Neuronal stem cell (in vitro differentiated cells): ENCODE measurements at regions not wholly inside any gene's neighbourhood (a gene's known extent, or its start where the extent isn't known, plus 50 kb on each side); places are given as distances from the start of the nearest gene placed in this dataset.

ENCODE experiments used
- DNase-seq: peaks from one replicate; pipeline ENCODE4 v3.0.0-alpha.2; 2013; ENCODE audit warnings: low spot score
- H2AFZ ChIP-seq: one replicate; pipeline ENCODE4 v1.6.1; 2013; ENCODE audit warnings: mild to moderate bottlenecking, low read length, inconsistent platforms
- H2AK5ac ChIP-seq: 2 replicates; pipeline ENCODE4 v1.6.1; 2013; ENCODE audit warnings: low read depth, mild to moderate bottlenecking, inconsistent platforms, low read length, moderate library complexity, mixed read lengths
- H2BK120ac ChIP-seq: 2 replicates; pipeline ENCODE4 v1.6.1; 2013; ENCODE audit warnings: low read depth, mild to moderate bottlenecking, inconsistent platforms, low read length, moderate library complexity, mixed read lengths
- H2BK12ac ChIP-seq: one replicate; pipeline ENCODE4 v1.6.1; 2013; ENCODE audit warnings: low read length, inconsistent platforms
- H2BK15ac ChIP-seq: 2 replicates; pipeline ENCODE4 v1.6.1; 2013; ENCODE audit warnings: mild to moderate bottlenecking, low read length, inconsistent platforms, mixed read lengths
- H2BK5ac ChIP-seq: one replicate; pipeline ENCODE4 v1.6.1; 2013; ENCODE audit warnings: inconsistent platforms, mild to moderate bottlenecking, low read length, moderate library complexity
- H3K14ac ChIP-seq: one replicate; pipeline ENCODE4 v1.6.1; 2013; ENCODE audit warnings: low read length, inconsistent platforms
- H3K18ac ChIP-seq: 2 replicates; pipeline ENCODE4 v1.6.1; 2013; ENCODE audit warnings: low read length, inconsistent platforms
- H3K23ac ChIP-seq: 2 replicates; pipeline ENCODE4 v1.6.1; 2013; ENCODE audit warnings: low read depth, mild to moderate bottlenecking, mixed read lengths, low read length, inconsistent platforms; ENCODE audit not compliant: poor library complexity
- H3K27ac ChIP-seq: replicated peaks from 3 replicates; pipeline ENCODE4 v1.5.1; 2013; ENCODE audit warnings: low read length, inconsistent platforms
- H3K27me3 ChIP-seq, 3 experiments: 2 replicates each; pipeline ENCODE4 v1.6.1; 2013; ENCODE audit warnings: low read length in 3 of 3, mild to moderate bottlenecking in 2 of 3, inconsistent platforms in 1 of 3, low read depth in 1 of 3, mixed read lengths in 1 of 3, moderate library complexity in 1 of 3; ENCODE audit not compliant: control insufficient read depth in 3 of 3, insufficient read depth in 3 of 3
- H3K36me3 ChIP-seq, 2 donors: replicated peaks in 1 of 2; 2 replicates each; pipeline ENCODE4 v1.6.1; 2013; ENCODE audit warnings: low read length in 2 of 2; ENCODE audit not compliant: control insufficient read depth in 2 of 2, insufficient read depth in 2 of 2
- H3K4ac ChIP-seq: 2 replicates; pipeline ENCODE4 v1.6.1; 2013; ENCODE audit warnings: inconsistent platforms, mild to moderate bottlenecking, low read length, moderate library complexity
- H3K4me1 ChIP-seq, 2 donors: 1 replicate in 1 of 2; 2 replicates in 1 of 2; pipeline ENCODE4 v1.6.1; 2013; ENCODE audit warnings: low read length in 2 of 2, low read depth in 1 of 2; ENCODE audit not compliant: control insufficient read depth in 2 of 2, insufficient read depth in 1 of 2
- H3K4me2 ChIP-seq: one replicate; pipeline ENCODE4 v1.6.1; 2013; ENCODE audit warnings: mild to moderate bottlenecking, low read length, inconsistent platforms; ENCODE audit not compliant: insufficient read depth, poor library complexity, severe bottlenecking
- H3K4me3 ChIP-seq, 2 donors: 2 replicates each; pipeline ENCODE4 v1.5.1; 2013; ENCODE audit warnings: low read length in 2 of 2, mild to moderate bottlenecking in 2 of 2, inconsistent platforms in 1 of 2, moderate library complexity in 1 of 2
- H3K79me1 ChIP-seq: one replicate; pipeline ENCODE4 v1.6.1; 2013; ENCODE audit warnings: low read depth, mild to moderate bottlenecking, inconsistent platforms, low read length, moderate library complexity
- H3K9ac ChIP-seq: one replicate; pipeline ENCODE4 v1.6.1; 2013; ENCODE audit warnings: mild to moderate bottlenecking, low read depth, low read length, inconsistent platforms; ENCODE audit not compliant: poor library complexity
- H3K9me3 ChIP-seq, 2 donors: replicated peaks in 1 of 2; 2 replicates each; pipeline versions ENCODE3 to v1.6.1; 2013; ENCODE audit warnings: low read length in 2 of 2, mild to moderate bottlenecking in 2 of 2, inconsistent platforms in 1 of 2, low read depth in 1 of 2, mixed read lengths in 1 of 2, moderate library complexity in 1 of 2; ENCODE audit not compliant: control insufficient read depth in 2 of 2, insufficient read depth in 1 of 2
- H4K8ac ChIP-seq: one replicate; pipeline ENCODE4 v1.6.1; 2013; ENCODE audit warnings: low read depth, mild to moderate bottlenecking, inconsistent platforms, low read length, moderate library complexity
- H4K91ac ChIP-seq: one replicate; pipeline ENCODE4 v1.6.1; 2013; ENCODE audit warnings: low read length, low read depth, mild to moderate bottlenecking, inconsistent platforms; ENCODE audit not compliant: poor library complexity
- WGBS, 2 donors: extraction: QIAGEN DNeasy Blood & Tissue Kit; methylation state at CpG; one replicate each; pipeline ENCODE4 v1.1.7; 2013; ENCODE audit warnings: missing lambda C conversion rate in 2 of 2, mixed read lengths in 1 of 2; ENCODE audit not compliant: insufficient read length in 2 of 2, insufficient replicate concordance in 1 of 2; ENCODE audit errors: extremely low coverage in 2 of 2; 5-methylcytosine and 5-hydroxymethylcytosine counted together

DNA sequence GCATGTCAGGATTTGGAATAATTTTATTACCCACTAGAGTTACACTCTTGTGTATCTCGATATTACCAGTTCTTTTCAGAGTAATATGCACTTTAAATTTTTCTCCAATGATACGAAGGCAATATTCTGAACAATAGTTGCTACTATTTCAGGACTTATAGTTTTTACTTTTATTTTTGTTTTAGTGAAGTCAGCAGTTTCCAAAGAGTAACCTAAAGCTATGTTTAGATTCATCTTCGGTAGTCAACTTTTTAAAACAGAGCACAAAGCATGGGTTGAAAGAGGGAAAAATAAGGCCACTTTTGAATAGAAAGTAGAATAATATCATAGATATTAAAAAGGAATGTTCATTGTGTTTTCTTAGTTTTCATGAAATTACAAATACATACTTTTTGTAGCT lies 532.7 kb downstream of the CPS1 start:
- Histone ChIP-seq H2BK5ac (no peak overlapping the region), H3K4me2 (no peak overlapping the region), H3K27ac (no peak overlapping the region), H3K4me3 (no peak overlapping the region), H4K8ac (no peak overlapping the region), H4K91ac (no peak overlapping the region), H3K9me3 (no peaks in the 10 kb centered on the region), H2AK5ac (no peak overlapping the region), H3K79me1 (no peaks in the 10 kb centered on the region), H3K9ac (no peak overlapping the region), H3K14ac (no peak overlapping the region), H2AFZ (no peak overlapping the region), H3K4ac (no peak overlapping the region), H3K36me3 (no peaks in the 10 kb centered on the region), H3K4me1 (peaks cover 2 to 14% of the 10 kb centered on the region in 2 donors), H3K23ac (no peak overlapping the region), H2BK15ac (no peak overlapping the region), H2BK12ac (no peak overlapping the region), H2BK120ac (no peak overlapping the region), H3K18ac (no peak overlapping the region), H3K27me3 (no peaks in the 10 kb centered on the region)
- no peak for DNase-seq
- no CpG with 5 or more reads among the region's 3 CpGs for WGBS, 2 donors

DNA sequence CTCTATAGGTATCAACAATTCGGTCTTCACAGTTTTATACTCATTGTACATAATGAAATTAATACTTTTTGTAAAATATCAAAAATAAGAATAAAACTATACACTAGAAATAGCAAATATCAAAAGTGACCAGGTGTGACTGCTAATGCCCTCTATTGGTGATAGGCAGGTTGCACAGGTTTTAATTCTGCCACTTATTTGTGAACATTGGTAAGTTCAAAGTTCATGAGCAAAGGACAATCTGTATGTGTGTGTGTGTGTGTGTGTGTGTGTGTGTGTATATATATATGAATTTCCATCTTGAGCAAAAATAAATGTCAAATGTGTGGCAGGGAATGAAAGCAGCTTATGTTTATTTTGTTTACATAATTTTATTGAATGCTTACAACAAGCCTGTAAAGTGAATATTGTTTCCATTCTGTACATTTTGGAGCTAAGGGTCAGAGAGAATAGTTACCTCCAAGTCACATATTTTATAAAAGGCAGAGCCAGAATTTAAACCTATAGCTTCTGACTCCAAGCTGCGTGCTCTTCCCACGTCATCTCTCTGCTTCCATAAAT lies 537.4 kb downstream of the CPS1 start:
- Histone ChIP-seq H3K4me1 (no peaks in the 10 kb centered on the region), H3K36me3 (no peaks in the 10 kb centered on the region), H3K18ac (no peak overlapping the region), H2BK15ac (no peak overlapping the region), H3K4ac (no peak overlapping the region), H2AFZ (no peak overlapping the region), H2BK12ac (no peak overlapping the region), H4K8ac (no peak overlapping the region), H2BK120ac (no peak overlapping the region), H4K91ac (no peak overlapping the region), H3K14ac (no peak overlapping the region), H3K23ac (no peak overlapping the region), H3K4me3 (no peak overlapping the region), H3K4me2 (no peak overlapping the region), H3K9ac (no peak overlapping the region), H3K9me3 (peaks cover 1 to 4% of the 10 kb centered on the region in 2 donors), H3K79me1 (no peaks in the 10 kb centered on the region), H2AK5ac (no peak overlapping the region), H3K27ac (no peak overlapping the region), H3K27me3 (no peaks in the 10 kb centered on the region), H2BK5ac (no peak overlapping the region)
- WGBS, 2 donors: no CpG with 5 or more reads among the region's 3 CpGs
- DNase-seq: no peak

DNA sequence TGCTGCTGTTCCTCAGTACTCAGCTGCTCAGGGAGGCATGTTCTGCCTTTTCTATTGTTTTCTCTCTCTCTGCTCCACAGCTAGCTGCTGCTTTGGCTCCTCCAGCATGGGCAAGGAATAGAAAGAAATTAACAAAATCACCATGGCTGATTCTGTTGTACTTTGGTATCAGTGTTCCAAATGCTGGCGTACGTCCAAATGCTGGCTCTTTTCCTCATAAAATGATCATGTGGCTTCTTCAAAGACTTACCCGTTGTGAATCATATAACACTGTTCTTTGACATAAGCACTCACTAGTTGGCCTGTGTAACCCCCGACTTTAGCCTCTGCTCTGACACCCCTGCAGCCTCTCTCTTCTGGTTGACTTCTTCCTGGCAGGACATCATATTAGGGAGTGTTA lies 547.6 kb downstream of the CPS1 start:
- H4K8ac ChIP-seq: no peak overlapping the region
- H3K36me3 ChIP-seq: no peaks in the 10 kb centered on the region
- no CpG with 5 or more reads among the region's 4 CpGs for WGBS, 2 donors
- no peak overlapping the region for H2AFZ ChIP-seq
- no peak overlapping the region for H2BK12ac ChIP-seq
- H2BK120ac ChIP-seq: no peak overlapping the region
- no peak overlapping the region for H3K14ac ChIP-seq
- H3K27me3 ChIP-seq: no peaks in the 10 kb centered on the region
- no peak overlapping the region for H4K91ac ChIP-seq
- peaks cover 0 to 2% of the 10 kb centered on the region in 2 donors for H3K4me1 ChIP-seq
- no peak overlapping the region for H3K18ac ChIP-seq
- no peak overlapping the region for H3K9ac ChIP-seq
- H3K79me1 ChIP-seq: no peaks in the 10 kb centered on the region
- H2BK5ac ChIP-seq: no peak overlapping the region
- H3K4me2 ChIP-seq: no peak overlapping the region
- H3K9me3 ChIP-seq: peaks cover 0 to 3% of the 10 kb centered on the region in 2 donors
- no peak for DNase-seq
- no peak overlapping the region for H3K23ac ChIP-seq
- H2AK5ac ChIP-seq: no peak overlapping the region
- no peak overlapping the region for H3K4ac ChIP-seq
- H3K27ac ChIP-seq: no peak overlapping the region
- no peak overlapping the region for H2BK15ac ChIP-seq
- no peak overlapping the region for H3K4me3 ChIP-seq

DNA sequence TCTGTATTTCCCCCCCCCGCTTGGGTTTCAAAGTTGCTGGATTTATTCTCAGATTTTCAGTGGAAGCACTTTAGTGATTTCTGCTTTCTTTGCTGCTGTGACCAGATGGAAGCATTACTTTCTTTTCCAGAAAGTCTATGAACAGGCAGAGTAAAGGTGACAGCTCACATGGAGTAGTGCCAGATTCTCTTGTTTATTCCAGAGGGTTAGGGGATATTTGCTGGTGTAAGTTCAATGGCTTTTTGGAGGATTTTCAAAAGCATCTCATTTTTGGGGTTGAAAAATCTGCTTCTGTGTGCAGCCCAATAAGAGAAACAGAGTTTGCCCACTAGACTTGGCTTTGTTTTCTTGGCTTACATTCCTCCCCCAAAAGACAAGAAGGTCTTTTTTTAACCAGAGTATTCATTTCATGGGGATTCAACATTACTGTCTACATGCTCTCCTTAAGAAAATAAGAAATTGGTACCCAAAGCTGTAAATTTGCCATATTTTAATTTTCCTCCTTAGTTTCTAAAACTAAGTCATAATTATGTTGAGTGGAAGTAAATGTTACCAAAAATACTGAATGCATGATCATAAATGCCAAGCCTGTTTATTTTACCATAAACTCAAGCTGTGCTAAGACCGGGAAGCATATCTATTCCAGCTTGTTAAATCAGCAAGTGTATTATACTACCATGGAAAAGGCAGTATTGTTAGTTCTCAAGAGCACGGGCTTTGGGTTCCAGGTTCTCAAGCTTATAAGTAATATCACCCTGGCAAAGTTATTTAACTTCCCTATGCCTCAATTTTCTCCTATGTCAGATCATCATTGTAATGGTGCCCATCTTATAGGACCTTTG lies 557.2 kb downstream of the CPS1 start:
- no peak overlapping the region for H3K14ac ChIP-seq

More for the DNA sequence above, 557.2 kb downstream of the CPS1 start:
- Histone ChIP-seq H2AK5ac (no peak overlapping the region), H3K4ac (no peak overlapping the region), H2BK15ac (no peak overlapping the region), H3K18ac (no peak overlapping the region), H2BK12ac (no peak overlapping the region), H4K8ac (no peak overlapping the region), H2AFZ (no peak overlapping the region), H2BK5ac (no peak overlapping the region), H3K9me3 (no peaks in the 10 kb centered on the region), H3K4me2 (no peak overlapping the region), H3K27ac (no peak overlapping the region), H2BK120ac (no peak overlapping the region), H3K4me1 (no peaks in the 10 kb centered on the region), H3K36me3 (no peaks in the 10 kb centered on the region), H3K4me3 (no peak overlapping the region), H3K9ac (no peak overlapping the region), H3K79me1 (no peaks in the 10 kb centered on the region), H3K23ac (no peak overlapping the region), H4K91ac (no peak overlapping the region), H3K27me3 (no peaks in the 10 kb centered on the region)
- DNase-seq: no peak
- no CpG with 5 or more reads among the region's 3 CpGs for WGBS, 2 donors
